K562 (cell line): ENCODE measurements at regions not wholly inside any gene's neighbourhood (a gene's known extent, or its start where the extent isn't known, plus 50 kb on each side); places are given as distances from the start of the nearest gene placed in this dataset.

ENCODE experiments used
- ATAC-seq: fragments of 200-7000 bp; cut with Tn5 transposase; 3 replicates; pipeline ENCODE4 v1.9.1; 2020; ENCODE audit warnings: moderate library complexity
- BruUV-seq: library from RNA; stranded (reverse); fragments of 400-500 nt; replicated peaks from 2 replicates; lab custom pipeline; 2021; lab: Mats Ljungman, UMichigan
- CTCF ChIA-PET: fragments of 300-600 bp; formaldehyde crosslinking; extraction: SDS; loops from one replicate; lab custom pipeline; 2021; ENCODE audit warnings: low intra/inter-chr PET ratio; lab: Yijun Ruan, JAX
- POLR2A ChIA-PET: fragments of 300-600, 350-650 bp; sonication (Branson Sonifier 250); formaldehyde crosslinking; extraction: SDS; loops from one replicate; lab custom pipeline; 2021; ENCODE audit warnings: antibody characterized with exemption, inconsistent platforms; lab: Yijun Ruan, JAX
- DNase-seq, 4 experiments: peaks; one replicate each; pipeline versions ENCODE4 v3.0.0 to v3.0.0-alpha.2; 2011 to 2018; ENCODE audit warnings: low spot score in 3 of 4, mixed read lengths in 3 of 4; ENCODE audit errors: extremely low read depth in 1 of 4
- FAIRE-seq: peaks from 2 replicates; lab custom pipeline; 2011; peaks lifted over from hg19 to GRCh38; lab: Jason Lieb, UNC
- H2AFZ ChIP-seq: 2 replicates; pipeline ENCODE4 v1.6.0; 2011; ENCODE audit warnings: low read depth, low read length, control low read depth, inconsistent platforms
- H3K27ac ChIP-seq: fragments of 200-600 bp; 3 replicates; pipeline ENCODE4 v1.8.0; 2011; ENCODE audit warnings: low read depth, mild to moderate bottlenecking, control low read depth, inconsistent platforms, low read length, moderate library complexity, mixed read lengths; ENCODE audit errors: extremely low read depth
- H3K27me3 ChIP-seq, 2 experiments: fragments of 300-600 bp in 1 of 2; 2 replicates in 1 of 2; 3 replicates in 1 of 2; pipeline versions ENCODE4 v1.6.0 to v1.8.0; 2011; ENCODE audit warnings: inconsistent platforms in 2 of 2, low read length in 2 of 2, mild to moderate bottlenecking in 1 of 2, mixed read lengths in 1 of 2, moderate library complexity in 1 of 2; ENCODE audit not compliant: control insufficient read depth in 2 of 2, insufficient read depth in 2 of 2
- H3K36me3 ChIP-seq: fragments of 300-600 bp; 3 replicates; pipeline ENCODE4 v1.8.0; 2011; ENCODE audit warnings: mild to moderate bottlenecking, low read length, inconsistent platforms; ENCODE audit not compliant: control insufficient read depth, insufficient read depth
- H3K4me1 ChIP-seq, 2 experiments: fragments of 200-600 bp in 1 of 2; replicated peaks in 1 of 2; 2 replicates in 1 of 2; 3 replicates in 1 of 2; pipeline versions ENCODE4 v1.5.1 to v1.8.0; 2011; ENCODE audit warnings: inconsistent platforms in 2 of 2, low read length in 2 of 2, mild to moderate bottlenecking in 1 of 2, mixed read lengths in 1 of 2, moderate library complexity in 1 of 2; ENCODE audit not compliant: control insufficient read depth in 2 of 2, insufficient read depth in 2 of 2
- H3K4me2 ChIP-seq: 2 replicates; pipeline ENCODE4 v1.6.1; 2011; ENCODE audit warnings: low read length, control low read depth, inconsistent platforms, mixed read lengths; ENCODE audit not compliant: insufficient read depth
- H3K4me3 ChIP-seq: fragments of 200-600 bp; sonication (generic), shearing (Covaris generic); 2 replicates; pipeline ENCODE4 v1.5.1; 2016; ENCODE audit warnings: control low read depth, inconsistent platforms
- H3K79me2 ChIP-seq: fragments of 200-600 bp; 3 replicates; pipeline ENCODE4 v1.8.0; 2011; ENCODE audit warnings: low read length, inconsistent platforms; ENCODE audit not compliant: control insufficient read depth, insufficient read depth
- H3K9ac ChIP-seq, 2 experiments: 2 replicates each; pipeline versions ENCODE4 v1.6.0 to v1.6.1; 2011; ENCODE audit warnings: low read depth in 2 of 2, low read length in 2 of 2, control low read depth in 1 of 2, inconsistent platforms in 1 of 2, mild to moderate bottlenecking in 1 of 2, mixed read lengths in 1 of 2; ENCODE audit not compliant: insufficient read depth in 1 of 2
- H3K9me1 ChIP-seq: one replicate; pipeline ENCODE4 v1.6.0; 2011; ENCODE audit warnings: inconsistent platforms, mild to moderate bottlenecking, low read length, moderate library complexity; ENCODE audit not compliant: control insufficient read depth, insufficient read depth
- H3K9me3 ChIP-seq: replicated peaks from 2 replicates; pipeline ENCODE4 v1.5.1; 2011; ENCODE audit warnings: low read depth, low read length, inconsistent platforms; ENCODE audit not compliant: control insufficient read depth, insufficient read depth
- H4K20me1 ChIP-seq: replicated peaks from 2 replicates; pipeline ENCODE4 v1.6.1; 2011; ENCODE audit warnings: low read length, inconsistent platforms, mixed read lengths; ENCODE audit not compliant: control insufficient read depth, insufficient read depth
- BACH1 ChIP-seq: fragments of 200-800 bp; sonication (Bioruptor generic); IDR thresholded peaks from 2 replicates; pipeline ENCODE4 v1.6.1; 2016; ENCODE audit warnings: missing genetic modification characterization, missing compliant biosample characterization
- GTF2F1 ChIP-seq: IDR thresholded peaks from 2 replicates; pipeline ENCODE4 v1.6.1; 2011; ENCODE audit warnings: low read depth, low read length, improper control_type of control experiment
- HBP1 ChIP-seq: fragments of 450-650 bp; formaldehyde crosslinking; IDR thresholded peaks from 2 replicates; pipeline ENCODE4 v1.4.0; 2022; ENCODE audit warnings: missing genetic modification characterization
- HDAC6 ChIP-seq: IDR thresholded peaks from 2 replicates; pipeline ENCODE4 v1.6.1; 2012; ENCODE audit warnings: low read depth, mild to moderate bottlenecking, control low read depth, inconsistent platforms, low read length, moderate library complexity
- IRF2 ChIP-seq: sonication (generic); formaldehyde crosslinking; IDR thresholded peaks from 2 replicates; pipeline ENCODE4 v1.8.1; 2022; ENCODE audit warnings: mild to moderate bottlenecking, missing genetic modification reagents
- MCM2 ChIP-seq: fragments of 450-650 bp; IDR thresholded peaks from 2 replicates; pipeline ENCODE4 v1.6.1; 2017; ENCODE audit warnings: low read depth, mild to moderate bottlenecking
- MED1 ChIP-seq: sonication (generic); formaldehyde crosslinking; IDR thresholded peaks from 2 replicates; pipeline ENCODE4 v1.8.1; 2023; ENCODE audit warnings: missing genetic modification reagents, borderline replicate concordance
- NCOA4 ChIP-seq: fragments of 450-650 bp; IDR thresholded peaks from 2 replicates; pipeline ENCODE4 v1.6.1; 2018; ENCODE audit warnings: mild to moderate bottlenecking; ENCODE audit not compliant: partially characterized antibody
- TFAP4 ChIP-seq: sonication (generic); formaldehyde crosslinking; IDR thresholded peaks from 2 replicates; pipeline ENCODE4 v1.8.0; 2022; ENCODE audit warnings: missing genetic modification reagents, mild to moderate bottlenecking, moderate library complexity, borderline replicate concordance
- WHSC1 ChIP-seq: IDR thresholded peaks from one replicate; pipeline ENCODE4 v1.6.1; 2012; ENCODE audit warnings: low read length, control low read depth, inconsistent platforms
- ZNF436 ChIP-seq: fragments of 250-450, 450-650 bp; sonication (Bioruptor Pico); formaldehyde crosslinking; IDR thresholded peaks from 2 replicates; pipeline ENCODE4 v1.7.0; 2020; ENCODE audit warnings: mild to moderate bottlenecking
- ZNF830 ChIP-seq: fragments of 250-450 bp; sonication (Bioruptor Pico); IDR thresholded peaks from 2 replicates; pipeline ENCODE4 v1.5.0; 2021; ENCODE audit warnings: mild to moderate bottlenecking
- ZSCAN32 ChIP-seq: fragments of 450-650 bp; formaldehyde crosslinking; IDR thresholded peaks from 2 replicates; pipeline ENCODE4 v1.4.0; 2020; ENCODE audit warnings: mild to moderate bottlenecking, moderate library complexity
- WGBS: fragments of 100-300 bp; shearing (Covaris generic); methylation state at CpG from one replicate; pipeline ENCODE4 v1.1.6; 2016; ENCODE audit warnings: low coverage, mixed read lengths; ENCODE audit not compliant: insufficient coverage; ENCODE audit errors: missing lambda C conversion rate; 5-methylcytosine and 5-hydroxymethylcytosine counted together
- in situ Hi-C: fragments of 300-500 bp; cut with MboI; formaldehyde crosslinking; loops from 4 replicates; pipeline ENCODE4 v1.15.0; 2018; ENCODE audit warnings: inconsistent platforms, mixed read lengths
- intact Hi-C: fragments of 100-400 bp; cut with micrococcal nuclease; formaldehyde crosslinking; loops from 2 replicates; pipeline ENCODE4 v1.14.2; 2022
- TF ChIP-seq, protein P1 (sequence below): IDR thresholded peaks from 3 replicates; pipeline ENCODE4 v1.6.1; 2011; ENCODE audit warnings: borderline replicate concordance, mild to moderate bottlenecking; ENCODE audit not compliant: insufficient read length, insufficient read depth

DNA sequence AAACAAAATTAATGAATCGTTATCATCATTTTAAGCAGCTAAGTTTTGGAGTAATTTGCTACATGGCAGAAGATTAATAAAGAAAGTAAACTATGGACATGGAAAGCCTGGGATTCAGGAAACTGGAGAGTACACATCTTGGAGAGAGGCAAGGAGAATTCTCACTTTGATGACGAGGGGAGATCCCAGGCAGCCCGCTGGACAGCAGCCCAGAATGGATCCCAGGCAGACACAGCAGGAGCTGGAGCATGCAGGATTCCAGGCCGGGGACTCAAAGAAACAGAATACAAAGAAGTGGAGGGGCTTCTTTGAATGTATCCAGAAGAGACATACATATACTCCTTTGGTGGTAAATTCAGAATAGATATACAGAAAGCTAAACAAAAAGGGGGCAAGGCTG lies 118.0 kb upstream of the ATP6AP2 start:
- no peaks in the 10 kb centered on the region for H3K79me2 ChIP-seq
- H3K4me1 ChIP-seq: no peaks in the 10 kb centered on the region; a peak in 1 of 5 replicates
- no peak for ATAC-seq
- no peak for FAIRE-seq
- CTCF ChIA-PET: no interaction called here
- H4K20me1 ChIP-seq: no peaks in the 10 kb centered on the region
- no peak overlapping the region for H2AFZ ChIP-seq
- intact Hi-C loops: loop anchor here (10.0 kb wide), 1 partner anchor 288 kb away; no protein-coding TSS in a partner anchor
- no peak overlapping the region for H3K9ac ChIP-seq
- no peaks in the 10 kb centered on the region for H3K9me1 ChIP-seq
- TF ChIP-seq WHSC1: no peak
- TF ChIP-seq, all 486 proteins: peak for 0
- WGBS: 12% methylated on average over 4 of the region's 4 CpGs
- Histone ChIP-seq H3K4me2 (no peak overlapping the region), H3K4me3 (no peak overlapping the region), H3K9me3 (no peaks in the 10 kb centered on the region), H3K27ac (no peak overlapping the region), H3K27me3 (peaks cover 0 to 3% of the 10 kb centered on the region in 2 experiments; a peak in 2 of 5 replicates), H3K36me3 (no peaks in the 10 kb centered on the region)
- no TSS peak for BruUV-seq
- in situ Hi-C loops: no loop called here
- POLR2A ChIA-PET: interaction anchor here (0.6 kb wide), 1 partner anchor 865 kb away, joined by 3 read pairs; no protein-coding TSS in a partner anchor
- DNase-seq: no peak

GRCh38 chrX:40460926-40461325 lies 119.8 kb upstream of the ATP6AP2 start:
- H3K4me1 ChIP-seq: no peaks in the 10 kb centered on the region; a peak in 1 of 5 replicates
- no peak overlapping the region for H3K4me3 ChIP-seq
- H4K20me1 ChIP-seq: no peaks in the 10 kb centered on the region
- WGBS: 6% methylated on average over 5 of the region's 5 CpGs
- H3K9ac ChIP-seq: no peak overlapping the region
- H3K36me3 ChIP-seq: no peaks in the 10 kb centered on the region
- no peaks in the 10 kb centered on the region for H3K9me3 ChIP-seq
- in situ Hi-C loops (no loop called here), intact Hi-C loops (loop anchor here (10.0 kb wide), 1 partner anchor 286 kb away; no protein-coding TSS in a partner anchor)
- no peak overlapping the region for H3K4me2 ChIP-seq
- peaks cover 0 to 3% of the 10 kb centered on the region in 2 experiments; a peak in 2 of 5 replicates for H3K27me3 ChIP-seq
- no peak for DNase-seq
- no peak for FAIRE-seq
- ATAC-seq: no peak
- POLR2A ChIA-PET: interaction anchor here (0.5 kb wide), 1 partner anchor 34 kb away, joined by 3 read pairs; no protein-coding TSS in a partner anchor
- CTCF ChIA-PET: no interaction called here
- BruUV-seq: no TSS peak
- no peak overlapping the region for H2AFZ ChIP-seq
- H3K27ac ChIP-seq: no peak overlapping the region
- H3K9me1 ChIP-seq: no peaks in the 10 kb centered on the region
- no peaks in the 10 kb centered on the region for H3K79me2 ChIP-seq
- TF ChIP-seq MCM2: no peak
- no peak for TF ChIP-seq MED1
- no peak for TF ChIP-seq HBP1 (CRISPR knock-in tag)
- no peak for TF ChIP-seq HDAC6
- TF ChIP-seq TFAP4 (CRISPR knock-in tag): no peak
- TF ChIP-seq NCOA4: no peak
- TF ChIP-seq ZNF830 (CRISPR knock-in tag): no peak
- TF ChIP-seq ZSCAN32: no peak
- TF ChIP-seq ZNF436 (CRISPR knock-in tag): no peak
- TF ChIP-seq IRF2 (CRISPR knock-in tag): no peak
- TF ChIP-seq, protein P1, sequence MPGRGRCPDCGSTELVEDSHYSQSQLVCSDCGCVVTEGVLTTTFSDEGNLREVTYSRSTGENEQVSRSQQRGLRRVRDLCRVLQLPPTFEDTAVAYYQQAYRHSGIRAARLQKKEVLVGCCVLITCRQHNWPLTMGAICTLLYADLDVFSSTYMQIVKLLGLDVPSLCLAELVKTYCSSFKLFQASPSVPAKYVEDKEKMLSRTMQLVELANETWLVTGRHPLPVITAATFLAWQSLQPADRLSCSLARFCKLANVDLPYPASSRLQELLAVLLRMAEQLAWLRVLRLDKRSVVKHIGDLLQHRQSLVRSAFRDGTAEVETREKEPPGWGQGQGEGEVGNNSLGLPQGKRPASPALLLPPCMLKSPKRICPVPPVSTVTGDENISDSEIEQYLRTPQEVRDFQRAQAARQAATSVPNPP: no peak
- no peak for TF ChIP-seq BACH1
- TF ChIP-seq GTF2F1: no peak
